ENCODE measurements at regions not wholly inside any gene's neighbourhood (a gene's known extent, or its start where the extent isn't known, plus 50 kb on each side); places are given as distances from the start of the nearest gene placed in this dataset.

GRCh38 chr5:27489701-27490100 is 451.3 kb upstream of the CDH9 start:
- Mint-ChIP-seq H3K4me1 (ENCODE audit: low read depth) (no peaks in the 10 kb centered on the region), H3K27ac (ENCODE audit: unreplicated experiment) (no peak overlapping the region), H3K27me3 (ENCODE audit: low read depth) (peaks cover 3% of the 10 kb centered on the region), H3K9me3 (ENCODE audit: low read depth) (peaks cover 9% of the 10 kb centered on the region), H3K36me3 (ENCODE audit: low read depth) (no peaks in the 10 kb centered on the region), H3K4me3 (ENCODE audit: unreplicated experiment) (no peak overlapping the region)
- no peak for TF ChIP-seq CTCF (IDR thresholded peaks at IDR 0.05)
- no peak for DNase-seq (ENCODE audit: low spot score)

- no peak for DNase-seq (ENCODE audit: low spot score)
Observed at GRCh38 chr5:27482663-27483062, 444.3 kb upstream of the CDH9 start.

GRCh38 chr5:27479859-27480258 is 441.5 kb upstream of the CDH9 start:
- H3K4me1 Mint-ChIP-seq (ENCODE audit: low read depth): no peaks in the 10 kb centered on the region
- peaks cover 2% of the 10 kb centered on the region for H3K36me3 Mint-ChIP-seq (ENCODE audit: low read depth)
- DNase-seq (ENCODE audit: low spot score): no peak
- no peak for TF ChIP-seq CTCF (IDR thresholded peaks at IDR 0.05)
- no peak overlapping the region for H3K4me3 Mint-ChIP-seq (ENCODE audit: unreplicated experiment)
- H3K9me3 Mint-ChIP-seq (ENCODE audit: low read depth): peaks cover 16% of the 10 kb centered on the region
- H3K27ac Mint-ChIP-seq (ENCODE audit: unreplicated experiment): no peak overlapping the region
- no peaks in the 10 kb centered on the region for H3K27me3 Mint-ChIP-seq (ENCODE audit: low read depth)

More at GRCh38 chr5:27482663-27483062, 444.3 kb upstream of the CDH9 start:
- TF ChIP-seq CTCF (IDR thresholded peaks at IDR 0.05): no peak
- no peak overlapping the region for H3K27ac Mint-ChIP-seq (ENCODE audit: unreplicated experiment)
- H3K36me3 Mint-ChIP-seq (ENCODE audit: low read depth): no peaks in the 10 kb centered on the region
- H3K4me1 Mint-ChIP-seq (ENCODE audit: low read depth): no peaks in the 10 kb centered on the region
- peaks cover 3% of the 10 kb centered on the region for H3K9me3 Mint-ChIP-seq (ENCODE audit: low read depth)
- no peak overlapping the region for H3K4me3 Mint-ChIP-seq (ENCODE audit: unreplicated experiment)
- peaks cover 3% of the 10 kb centered on the region for H3K27me3 Mint-ChIP-seq (ENCODE audit: low read depth)

GRCh38 chr5:27477550-27477949 is 439.2 kb upstream of the CDH9 start:
- H3K4me1 Mint-ChIP-seq (ENCODE audit: low read depth): peaks cover 10% of the 10 kb centered on the region
- no peak for DNase-seq (ENCODE audit: low spot score)
- no peak overlapping the region for H3K27ac Mint-ChIP-seq (ENCODE audit: unreplicated experiment)
- peaks cover 2% of the 10 kb centered on the region for H3K36me3 Mint-ChIP-seq (ENCODE audit: low read depth)
- H3K4me3 Mint-ChIP-seq (ENCODE audit: unreplicated experiment): no peak overlapping the region
- no peaks in the 10 kb centered on the region for H3K27me3 Mint-ChIP-seq (ENCODE audit: low read depth)
- no peak for TF ChIP-seq CTCF (IDR thresholded peaks at IDR 0.05)
- H3K9me3 Mint-ChIP-seq (ENCODE audit: low read depth): peaks cover 16% of the 10 kb centered on the region

GRCh38 chr5:27476356-27476988 is 438.1 kb upstream of the CDH9 start:
- Mint-ChIP-seq H3K27ac (ENCODE audit: unreplicated experiment) (no peak overlapping the region), H3K27me3 (ENCODE audit: low read depth) (no peaks in the 10 kb centered on the region), H3K4me3 (ENCODE audit: unreplicated experiment) (no peak overlapping the region), H3K9me3 (ENCODE audit: low read depth) (peaks cover 16% of the 10 kb centered on the region), H3K4me1 (ENCODE audit: low read depth) (peaks cover 17% of the 10 kb centered on the region), H3K36me3 (ENCODE audit: low read depth) (peaks cover 2% of the 10 kb centered on the region)
- no peak for DNase-seq (ENCODE audit: low spot score)
- no peak for TF ChIP-seq CTCF (IDR thresholded peaks at IDR 0.05)
